Upper lobe of left lung (tissue), 6 donors: ENCODE measurements at regions not wholly inside any gene's neighbourhood (a gene's known extent, or its start where the extent isn't known, plus 50 kb on each side); places are given as distances from the start of the nearest gene placed in this dataset.

Experiments
- ATAC-seq, 2 donors: fragments of 200-7000 bp; cut with Tn5 transposase; one replicate each; pipeline ENCODE4 v1.9.1; 2022; ENCODE audit warnings: mild to moderate bottlenecking in 2 of 2, moderate library complexity in 2 of 2; ENCODE audit not compliant: low FRiP score in 2 of 2
- DNase-seq, 2 donors: peaks; one replicate each; pipeline ENCODE4 v3.0.0-alpha.2; 2019 to 2020
- H3K27ac ChIP-seq, 4 donors: fragments of 200-600 bp; sonication (generic); one replicate each; pipeline ENCODE4 v1.5.1; 2016 to 2019
- H3K27me3 ChIP-seq, 4 donors: fragments of 200-600 bp; sonication (generic); one replicate each; pipeline ENCODE4 v1.5.1; 2017 to 2019
- H3K36me3 ChIP-seq, 4 donors: fragments of 200-600 bp; sonication (generic); one replicate each; pipeline ENCODE4 v1.5.1; 2016 to 2019
- H3K4me1 ChIP-seq, 4 donors: fragments of 200-600 bp; sonication (generic); one replicate each; pipeline ENCODE4 v1.5.1; 2018 to 2019
- H3K4me3 ChIP-seq, 4 donors: fragments of 200-600 bp; sonication (generic); one replicate each; pipeline ENCODE4 v1.5.1; 2017 to 2019; ENCODE audit warnings: mild to moderate bottlenecking in 2 of 4, moderate library complexity in 1 of 4
- H3K9me3 ChIP-seq, 4 donors: fragments of 200-600 bp; sonication (generic); one replicate each; pipeline ENCODE4 v1.5.1; 2018 to 2019
- CTCF ChIP-seq, 6 experiments: fragments of 450-650 bp in 4 of 6; fragments of 200-600 bp in 2 of 6; sonication (generic) in 2 of 6; IDR thresholded peaks; one replicate each; pipeline ENCODE4 v1.5.1; 2016 to 2019; ENCODE audit warnings: antibody characterized with exemption in 6 of 6
- EP300 ChIP-seq, 4 donors: sonication (generic); formaldehyde crosslinking; IDR thresholded peaks; one replicate each; pipeline ENCODE4 v1.5.1; 2017; ENCODE audit warnings: antibody characterized with exemption in 4 of 4, control low read depth in 2 of 4
- POLR2A ChIP-seq, 4 donors: fragments of 450-650 bp; IDR thresholded peaks; one replicate each; pipeline ENCODE4 v1.5.1; 2016 to 2017; ENCODE audit warnings: antibody characterized with exemption in 4 of 4, mild to moderate bottlenecking in 2 of 4
- POLR2AphosphoS5 ChIP-seq, 2 donors: sonication (generic); formaldehyde crosslinking; IDR thresholded peaks; one replicate each; pipeline ENCODE4 v1.5.1; 2017; ENCODE audit warnings: antibody characterized with exemption in 2 of 2
- WGBS, 2 donors: methylation state at CpG; one replicate each; pipeline ENCODE4 v1.1.5; 2017 to 2018; 5-methylcytosine and 5-hydroxymethylcytosine counted together
- donor health status: DM: no; HTN: no; CAD: no; lungs with moderate emphysema.
- donor health status: DM: no; HTN: yes; CAD: no; lungs with severe emphysema.

DNA sequence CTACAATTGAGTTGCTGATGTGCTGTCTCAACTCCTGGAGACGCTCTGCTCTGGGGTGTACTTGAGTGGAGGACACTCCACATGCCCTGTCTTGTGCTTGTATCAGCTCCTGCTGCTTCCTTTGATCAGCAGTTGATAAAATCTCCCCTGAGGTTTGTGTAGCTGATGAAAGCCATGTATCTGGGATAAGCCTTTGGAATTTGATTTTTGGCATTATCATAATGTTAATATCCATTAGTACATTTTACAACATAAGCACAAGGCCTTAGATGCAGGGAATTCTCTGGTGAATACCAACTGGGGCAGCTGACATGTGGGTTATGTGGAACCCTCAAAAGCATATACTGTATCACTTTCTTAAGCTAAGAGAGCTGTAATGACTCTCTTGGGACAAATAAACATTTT lies 222.7 kb upstream of the ITGA4 start:
- Histone ChIP-seq H3K27me3 (no peaks in the 10 kb centered on the region), H3K4me3 (no peak overlapping the region), H3K4me1 (peaks cover 0 to 2% (median 0%) of the 10 kb centered on the region in 4 donors), H3K9me3 (no peaks in the 10 kb centered on the region), H3K36me3 (no peaks in the 10 kb centered on the region), H3K27ac (no peak overlapping the region)
- WGBS, 2 donors, result 80 to 93% methylated on average over 1 of the region's 1 CpG
- no peak for ATAC-seq
- DNase-seq, result no peak
- no peak for TF ChIP-seq EP300 (IDR thresholded peaks at IDR 0.05)
- no peak for TF ChIP-seq POLR2AphosphoS5 (IDR thresholded peaks at IDR 0.05)
- no peak for TF ChIP-seq POLR2A (IDR thresholded peaks at IDR 0.05)
- TF ChIP-seq CTCF (IDR thresholded peaks at IDR 0.05), result no peak

DNA sequence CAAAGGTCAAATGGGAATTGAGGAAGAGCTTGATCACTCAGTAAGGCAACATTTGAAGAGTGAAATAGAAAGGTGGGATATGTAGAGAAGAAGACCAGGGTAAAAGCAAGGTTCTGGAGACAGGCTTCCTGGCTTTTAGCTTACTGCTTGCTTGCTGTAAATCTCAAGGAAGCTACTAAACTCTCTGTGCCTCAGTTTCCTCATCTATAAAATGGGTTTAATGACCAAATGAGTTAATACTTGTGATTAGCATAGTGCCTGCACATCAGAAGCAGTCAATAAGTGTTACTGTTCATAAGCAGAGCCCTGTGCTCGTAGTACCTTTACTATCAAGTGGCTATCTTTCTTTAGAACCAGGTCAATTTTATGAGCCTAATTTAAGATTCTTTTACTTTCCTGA lies 222.2 kb upstream of the ITGA4 start:
- H3K27ac ChIP-seq, result no peak overlapping the region
- ATAC-seq, result no peak
- peaks cover 0 to 5% (median 0%) of the 10 kb centered on the region in 4 donors for H3K4me1 ChIP-seq
- no peak overlapping the region for H3K4me3 ChIP-seq
- DNase-seq, result no peak
- H3K36me3 ChIP-seq, result no peaks in the 10 kb centered on the region
- 88 to 90% methylated on average over 1 of the region's 1 CpG for WGBS, 2 donors
- H3K9me3 ChIP-seq, result no peaks in the 10 kb centered on the region
- no peak for TF ChIP-seq POLR2AphosphoS5 (IDR thresholded peaks at IDR 0.05)
- TF ChIP-seq POLR2A (IDR thresholded peaks at IDR 0.05), result no peak
- TF ChIP-seq EP300 (IDR thresholded peaks at IDR 0.05), result no peak
- no peak for TF ChIP-seq CTCF (IDR thresholded peaks at IDR 0.05)
- no peaks in the 10 kb centered on the region for H3K27me3 ChIP-seq

- DNase-seq, result no peak
- no peak for ATAC-seq
- Histone ChIP-seq H3K9me3 (no peaks in the 10 kb centered on the region), H3K36me3 (no peaks in the 10 kb centered on the region), H3K27me3 (no peaks in the 10 kb centered on the region), H3K4me3 (no peak overlapping the region), H3K4me1 (peaks cover 0 to 5% (median 0%) of the 10 kb centered on the region in 4 donors), H3K27ac (no peak overlapping the region)
- WGBS, 2 donors, result 81 to 83% methylated on average over 4 of the region's 4 CpGs
- TF ChIP-seq POLR2AphosphoS5 (IDR thresholded peaks at IDR 0.05) (no peak), CTCF (IDR thresholded peaks at IDR 0.05) (no peak), EP300 (IDR thresholded peaks at IDR 0.05) (no peak), POLR2A (IDR thresholded peaks at IDR 0.05) (no peak)
Measured at GRCh38 chr2:181235683-181236459, 221.3 kb upstream of the ITGA4 start.

DNA sequence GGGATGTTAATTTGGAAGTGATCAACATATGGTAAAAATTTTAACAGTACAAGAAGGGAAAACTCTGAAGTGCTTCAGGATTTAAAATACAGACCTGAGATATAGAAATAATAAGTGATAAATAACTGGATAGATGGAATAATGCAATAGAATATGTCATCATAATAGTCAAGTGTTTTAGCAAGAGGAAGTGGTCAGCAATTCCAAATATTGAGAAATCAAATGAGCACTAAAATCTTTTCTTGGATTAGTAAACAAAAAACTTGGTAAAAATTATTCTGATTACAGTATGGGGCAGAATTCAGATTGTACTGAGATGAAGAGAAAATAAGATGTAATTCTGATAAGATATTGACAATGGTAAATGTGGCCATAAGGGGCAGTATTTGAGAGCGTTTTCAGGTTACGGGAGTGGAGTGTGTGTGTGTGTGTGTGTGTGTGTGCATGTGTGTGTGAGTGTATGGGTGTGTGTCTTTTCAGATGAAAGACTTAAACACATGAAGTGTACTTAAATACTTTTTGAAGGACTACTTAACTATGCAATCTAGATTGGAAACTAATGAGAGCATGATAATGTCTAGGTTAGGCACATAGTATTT lies 217.9 kb upstream of the ITGA4 start:
- Histone ChIP-seq H3K4me3 (no peak overlapping the region), H3K9me3 (no peaks in the 10 kb centered on the region), H3K27me3 (no peaks in the 10 kb centered on the region), H3K36me3 (no peaks in the 10 kb centered on the region), H3K27ac (no peak overlapping the region), H3K4me1 (peaks cover 0 to 5% (median 0%) of the 10 kb centered on the region in 4 donors)
- WGBS, 2 donors, result 31 to 47% methylated on average over 2 of the region's 2 CpGs
- no peak for TF ChIP-seq POLR2A (IDR thresholded peaks at IDR 0.05)
- peak in 1 of 6 experiments; percentile 17 for TF ChIP-seq CTCF (IDR thresholded peaks at IDR 0.05)
- TF ChIP-seq EP300 (IDR thresholded peaks at IDR 0.05), result no peak
- TF ChIP-seq POLR2AphosphoS5 (IDR thresholded peaks at IDR 0.05), result no peak
- no peak for DNase-seq
- peak; percentile 43 to 49 for ATAC-seq
